H1 (cell line): ENCODE measurements at regions not wholly inside any gene's neighbourhood (a gene's known extent, or its start where the extent isn't known, plus 50 kb on each side); places are given as distances from the start of the nearest gene placed in this dataset.

ENCODE experiments used
- CTCF ChIA-PET: fragments of 300-600 bp; sonication (Branson Sonifier 250); formaldehyde crosslinking; loops from one replicate; lab custom pipeline; 2021; ENCODE audit not compliant: partially characterized antibody; lab: Charles Lee
- POLR2A ChIA-PET: fragments of 300-600 bp; sonication (Branson Sonifier 250); formaldehyde crosslinking; loops from one replicate; lab custom pipeline; 2021; ENCODE audit warnings: inconsistent platforms; ENCODE audit not compliant: partially characterized antibody; lab: Charles Lee
- DNase-seq, 2 experiments: peaks; one replicate each; pipeline versions ENCODE4 v3.0.0 to v3.0.0-alpha.2; 2010 to 2022; ENCODE audit warnings: low spot score in 2 of 2, low read depth in 1 of 2, mixed read lengths in 1 of 2
- FAIRE-seq: peaks from 2 replicates; lab custom pipeline; 2011; peaks lifted over from hg19 to GRCh38; lab: Jason Lieb, UNC
- H2AFZ ChIP-seq: 2 replicates; pipeline ENCODE4 v1.8.1; 2012; ENCODE audit warnings: low read length, inconsistent platforms
- H2AK5ac ChIP-seq: 2 replicates; pipeline ENCODE4 v1.6.1; 2013; ENCODE audit warnings: low read depth, low read length
- H2BK120ac ChIP-seq: replicated peaks from 2 replicates; pipeline ENCODE3; 2013; ENCODE audit warnings: low read depth, low read length, inconsistent platforms
- H2BK12ac ChIP-seq: 2 replicates; pipeline ENCODE4 v1.6.1; 2013; ENCODE audit warnings: low read depth, low read length
- H2BK15ac ChIP-seq: 2 replicates; pipeline ENCODE4 v1.6.1; 2013; ENCODE audit warnings: low read length
- H2BK20ac ChIP-seq: 2 replicates; pipeline ENCODE4 v1.6.1; 2013; ENCODE audit warnings: low read length
- H2BK5ac ChIP-seq: 2 replicates; pipeline ENCODE4 v1.6.1; 2013; ENCODE audit warnings: low read depth, low read length
- H3K14ac ChIP-seq: 2 replicates; pipeline ENCODE4 v1.6.1; 2013; ENCODE audit warnings: inconsistent platforms; ENCODE audit not compliant: insufficient read length
- H3K18ac ChIP-seq: 2 replicates; pipeline ENCODE4 v1.6.1; 2013; ENCODE audit warnings: low read length; ENCODE audit errors: extremely low read depth
- H3K23ac ChIP-seq: 2 replicates; pipeline ENCODE4 v1.6.1; 2013; ENCODE audit warnings: inconsistent platforms; ENCODE audit not compliant: insufficient read length
- H3K23me2 ChIP-seq: 2 replicates; pipeline ENCODE4 v1.6.1; 2013; ENCODE audit warnings: low read depth, low read length
- H3K27ac ChIP-seq: 2 replicates; pipeline ENCODE4 v1.6.1; 2011; ENCODE audit warnings: low read depth, low read length, inconsistent platforms
- H3K27me3 ChIP-seq, 4 experiments: replicated peaks in 1 of 4; 1 replicate in 1 of 4; 2 replicates in 3 of 4; pipeline versions ENCODE4 v1.6.1 to v1.8.1; 2011 to 2013; ENCODE audit warnings: low read length in 3 of 4, mild to moderate bottlenecking in 3 of 4, inconsistent platforms in 2 of 4, mixed read lengths in 2 of 4, moderate library complexity in 1 of 4; ENCODE audit not compliant: control insufficient read depth in 3 of 4, insufficient read depth in 3 of 4; ENCODE audit errors: extremely low read depth in 1 of 4
- H3K36me3 ChIP-seq, 4 experiments: 2 replicates each; pipeline versions ENCODE4 v1.6.1 to v1.8.1; 2011 to 2013; ENCODE audit warnings: mild to moderate bottlenecking in 4 of 4, low read length in 3 of 4, moderate library complexity in 2 of 4, control low read depth in 1 of 4, inconsistent platforms in 1 of 4; ENCODE audit not compliant: insufficient read depth in 4 of 4, control insufficient read depth in 2 of 4
- H3K4ac ChIP-seq: replicated peaks from 2 replicates; pipeline ENCODE3; 2013; ENCODE audit warnings: low read length, low read depth, mixed read lengths, inconsistent platforms; ENCODE audit not compliant: insufficient read length
- H3K4me1 ChIP-seq, 4 experiments: replicated peaks in 1 of 4; 1 replicate in 1 of 4; 2 replicates in 3 of 4; pipeline versions ENCODE4 v1.6.1 to v1.8.1; 2011 to 2013; ENCODE audit warnings: low read length in 3 of 4, inconsistent platforms in 2 of 4, mixed read lengths in 1 of 4; ENCODE audit not compliant: insufficient read depth in 4 of 4, control insufficient read depth in 3 of 4
- H3K4me2 ChIP-seq, 2 experiments: 2 replicates each; pipeline versions ENCODE4 v1.6.1 to v1.8.1; 2011 to 2013; ENCODE audit warnings: low read depth in 2 of 2, low read length in 2 of 2, control low read depth in 1 of 2, inconsistent platforms in 1 of 2, mild to moderate bottlenecking in 1 of 2; ENCODE audit not compliant: insufficient read depth in 1 of 2
- H3K4me3 ChIP-seq, 4 experiments: fragments of 200-600, 300-600 bp in 1 of 4; sonication (generic), shearing (Covaris generic), sonication (Bioruptor Twin) in 1 of 4; 2 replicates each; pipeline versions ENCODE4 v1.5.1 to v1.8.1; 2011 to 2016; ENCODE audit warnings: low read length in 4 of 4, low read depth in 3 of 4, control low read depth in 2 of 4, inconsistent platforms in 2 of 4, mild to moderate bottlenecking in 2 of 4, mixed read lengths in 1 of 4, moderate library complexity in 1 of 4; ENCODE audit not compliant: insufficient read depth in 2 of 4; ENCODE audit errors: extremely low read depth in 1 of 4
- H3K56ac ChIP-seq: replicated peaks from 2 replicates; pipeline ENCODE3; 2013; ENCODE audit warnings: low read depth, mild to moderate bottlenecking, mixed read lengths, low read length, inconsistent platforms; ENCODE audit not compliant: insufficient read length
- H3K79me1 ChIP-seq: 2 replicates; pipeline ENCODE4 v1.6.1; 2013; ENCODE audit warnings: low read depth, low read length, control low read depth
- H3K79me2 ChIP-seq, 2 experiments: 2 replicates each; pipeline versions ENCODE4 v1.6.1 to v1.8.1; 2012 to 2013; ENCODE audit warnings: low read length in 2 of 2, mild to moderate bottlenecking in 2 of 2, inconsistent platforms in 1 of 2; ENCODE audit not compliant: insufficient read depth in 2 of 2, control insufficient read depth in 1 of 2
- H3K9ac ChIP-seq, 4 experiments: replicated peaks in 1 of 4; 1 replicate in 1 of 4; 2 replicates in 3 of 4; pipeline versions ENCODE4 v1.6.1 to v1.8.1; 2011 to 2013; ENCODE audit warnings: low read depth in 3 of 4, low read length in 3 of 4, control low read depth in 2 of 4, mild to moderate bottlenecking in 2 of 4, moderate library complexity in 2 of 4, inconsistent platforms in 1 of 4; ENCODE audit errors: extremely low read depth in 1 of 4
- H3K9me3 ChIP-seq, 2 experiments: 2 replicates each; pipeline versions ENCODE4 v1.6.1 to v1.8.1; 2012 to 2013; ENCODE audit warnings: mild to moderate bottlenecking in 2 of 2, moderate library complexity in 2 of 2, control low read depth in 1 of 2, inconsistent platforms in 1 of 2, low read depth in 1 of 2, low read length in 1 of 2, mixed read lengths in 1 of 2; ENCODE audit not compliant: insufficient read depth in 2 of 2
- H4K20me1 ChIP-seq, 2 experiments: replicated peaks in 1 of 2; 2 replicates each; pipeline versions ENCODE3 to v1.8.1; 2011 to 2013; ENCODE audit warnings: inconsistent platforms in 2 of 2, low read length in 2 of 2, mild to moderate bottlenecking in 1 of 2; ENCODE audit not compliant: insufficient read depth in 2 of 2, control insufficient read depth in 1 of 2
- H4K5ac ChIP-seq: 2 replicates; pipeline ENCODE4 v1.6.1; 2013; ENCODE audit warnings: low read length, low read depth, mixed read lengths, inconsistent platforms; ENCODE audit not compliant: insufficient read length
- H4K8ac ChIP-seq: 2 replicates; pipeline ENCODE4 v1.8.0; 2013; ENCODE audit warnings: mild to moderate bottlenecking, moderate library complexity, low read length, inconsistent platforms; ENCODE audit not compliant: insufficient read depth; ENCODE audit errors: extremely low read depth
- H4K91ac ChIP-seq: replicated peaks from 2 replicates; pipeline ENCODE3; 2013; ENCODE audit warnings: low read length, mixed read lengths, inconsistent platforms; ENCODE audit not compliant: insufficient read length
- HDAC6 ChIP-seq: IDR thresholded peaks from one replicate; pipeline ENCODE4 v1.7.1; 2012; ENCODE audit warnings: low read depth, mild to moderate bottlenecking, inconsistent platforms, low read length, moderate library complexity
- KDM5A ChIP-seq: fragments of 200-600 bp; IDR thresholded peaks from 2 replicates; pipeline ENCODE4 v1.7.1; 2012; ENCODE audit warnings: mild to moderate bottlenecking, low read length, inconsistent platforms, mixed read lengths
- POLR2AphosphoS5 ChIP-seq: IDR thresholded peaks from 2 replicates; pipeline ENCODE4 v1.6.1; 2011; ENCODE audit warnings: low read depth, low read length
- RNF2 ChIP-seq: fragments of 200-900, 300-1000 bp; sonication (generic); IDR thresholded peaks from 2 replicates; pipeline ENCODE4 v1.7.1; 2016; ENCODE audit warnings: borderline replicate concordance, low read depth, mild to moderate bottlenecking, antibody characterized with exemption, low read length; ENCODE audit not compliant: poor library complexity, severe bottlenecking; ENCODE audit errors: missing control alignments
- YY1 ChIP-seq: IDR thresholded peaks from 2 replicates; pipeline ENCODE4 v1.6.1; 2011; ENCODE audit warnings: low read depth, mild to moderate bottlenecking, low read length
- WGBS, 2 experiments: shearing (Covaris generic) in 1 of 2; methylation state at CpG; one replicate each; pipeline versions ENCODE4 v1.1.6 to v1.1.7; 2013 to 2015; ENCODE audit warnings: low lambda C conversion rate in 2 of 2, mixed read lengths in 2 of 2, inconsistent platforms in 1 of 2, low coverage in 1 of 2, missing lambda C conversion rate in 1 of 2; ENCODE audit not compliant: insufficient replicate concordance in 2 of 2, insufficient coverage in 1 of 2, insufficient read length in 1 of 2; ENCODE audit errors: extremely low coverage in 1 of 2, missing lambda C conversion rate in 1 of 2; 5-methylcytosine and 5-hydroxymethylcytosine counted together

- Histone ChIP-seq H3K4ac (no peak overlapping the region), H2BK20ac (no peak overlapping the region), H4K5ac (no peak overlapping the region), H3K56ac (no peak overlapping the region), H3K4me1 (no peaks in the 10 kb centered on the region), H3K27me3 (peaks cover 0 to 2% (median 0%) of the 10 kb centered on the region in 4 experiments; a peak in 1 of 7 replicates), H2AK5ac (no peak overlapping the region), H3K27ac (no peak overlapping the region), H3K14ac (no peak overlapping the region), H3K23ac (no peak overlapping the region), H2BK5ac (no peak overlapping the region), H3K18ac (no peak overlapping the region), H3K4me2 (no peak overlapping the region), H4K20me1 (no peaks in the 10 kb centered on the region), H3K79me2 (no peaks in the 10 kb centered on the region), H3K36me3 (no peaks in the 10 kb centered on the region), H4K91ac (no peak overlapping the region), H3K9me3 (no peaks in the 10 kb centered on the region), H2BK15ac (no peak overlapping the region), H2BK120ac (no peak overlapping the region), H3K4me3 (no peak overlapping the region), H3K9ac (no peak overlapping the region), H4K8ac (no peak overlapping the region), H3K23me2 (no peaks in the 10 kb centered on the region), H2AFZ (no peak overlapping the region), H2BK12ac (no peak overlapping the region), H3K79me1 (no peaks in the 10 kb centered on the region; the same call in 1 of the 2 replicates)
- FAIRE-seq = no peak
- DNase-seq = no peak
- 93% methylated on average over 2 of the region's 2 CpGs; no CpG with 5 or more reads in 1 of the 2 experiments for WGBS, 2 experiments
- CTCF ChIA-PET = interaction anchor here (1.1 kb wide), 1 partner anchor 8 kb away, joined by 4 read pairs; no protein-coding TSS in a partner anchor
- POLR2A ChIA-PET = no interaction called here
- TF ChIP-seq POLR2AphosphoS5 (no peak), KDM5A (no peak), HDAC6 (no peak), RNF2 (no peak), YY1 (no peak)
Measured at GRCh38 chr6:76706086-76706485, 633.6 kb upstream of the IMPG1 start.
